ENCODE measurements at regions not wholly inside any gene's neighbourhood (a gene's known extent, or its start where the extent isn't known, plus 50 kb on each side); places are given as distances from the start of the nearest gene placed in this dataset.
A peak's percentile ranks its signal among the peaks of the same experiment; 100 is the strongest.
"Not testable (repeated sequence)": the region's sequence is repeated elsewhere in the genome, so short reads cannot be mapped to it uniquely, and the experiment has no call there.

- H3K4me2 ChIP-seq (ENCODE audit: insufficient read depth, low read length); POLR2A ChIA-PET; H3K4me3 ChIP-seq; H3K9me3 ChIP-seq (replicated peaks; ENCODE audit: control insufficient read depth, insufficient read depth, low read depth, low read length); CTCF ChIA-PET (ENCODE audit: low intra/inter-chr PET ratio); H3K79me2 ChIP-seq (ENCODE audit: control insufficient read depth, insufficient read depth, low read length); ATAC-seq; DNase-seq (ENCODE audit: extremely low read depth in 1 of 4, low spot score in 3 of 4); H3K9me1 ChIP-seq (ENCODE audit: control insufficient read depth, insufficient read depth, low read length); intact Hi-C loops (cut with micrococcal nuclease); H3K9ac ChIP-seq (ENCODE audit: insufficient read depth in 1 of 2, low read depth in 2 of 2, low read length in 2 of 2); BruUV-seq (replicated peaks); H4K20me1 ChIP-seq (replicated peaks; ENCODE audit: control insufficient read depth, insufficient read depth, low read length); H3K27me3 ChIP-seq (ENCODE audit: control insufficient read depth in 2 of 2, insufficient read depth in 2 of 2, low read length in 2 of 2); H3K4me1 ChIP-seq (replicated peaks in 1 of 2; ENCODE audit: control insufficient read depth in 2 of 2, insufficient read depth in 2 of 2, low read length in 2 of 2); H3K36me3 ChIP-seq (ENCODE audit: control insufficient read depth, insufficient read depth, low read length); H2AFZ ChIP-seq (ENCODE audit: low read depth, low read length); in situ Hi-C loops (cut with MboI); H3K27ac ChIP-seq (ENCODE audit: extremely low read depth, low read depth, low read length); FAIRE-seq: not testable (repeated sequence)
- 0% methylated on average over 5 of the region's 5 CpGs for WGBS (ENCODE audit: insufficient coverage, low coverage, missing lambda C conversion rate)
Measured at GRCh38 chr4:102397056-102397455, 51.8 kb upstream of the SLC39A8 start.

DNA sequence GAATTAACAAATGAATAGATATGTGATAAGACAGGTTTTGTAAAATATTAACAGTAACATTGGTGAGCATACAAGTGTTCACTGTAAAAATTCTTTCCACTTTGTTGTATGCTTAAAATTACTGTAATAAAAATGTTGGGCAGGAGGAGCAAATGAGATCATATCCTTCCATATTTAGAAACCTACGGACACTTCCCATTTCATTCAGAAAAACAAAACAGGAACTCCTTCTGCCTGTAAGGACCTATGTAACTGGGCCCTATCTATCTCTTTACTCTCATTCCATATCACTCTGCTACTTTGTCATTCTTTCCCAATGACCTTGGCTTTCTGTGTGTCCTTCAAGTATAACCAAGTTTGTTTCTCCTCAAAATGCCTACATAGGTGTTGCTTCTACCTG lies 53.7 kb upstream of the SLC39A8 start:
- no TSS peak for BruUV-seq (replicated peaks)
- FAIRE-seq (no peak), ATAC-seq (no peak), DNase-seq (ENCODE audit: extremely low read depth in 1 of 4, low spot score in 3 of 4) (no peak)
- WGBS (ENCODE audit: insufficient coverage, low coverage, missing lambda C conversion rate): 5% methylated on average over 1 of the region's 1 CpG
- Histone ChIP-seq H3K4me2 (ENCODE audit: insufficient read depth, low read length) (no peak overlapping the region), H3K9ac (ENCODE audit: insufficient read depth in 1 of 2, low read depth in 2 of 2, low read length in 2 of 2) (no peak overlapping the region), H3K36me3 (ENCODE audit: control insufficient read depth, insufficient read depth, low read length) (no peaks in the 10 kb centered on the region), H3K4me1 (replicated peaks in 1 of 2; ENCODE audit: control insufficient read depth in 2 of 2, insufficient read depth in 2 of 2, low read length in 2 of 2) (no peaks in the 10 kb centered on the region), H3K79me2 (ENCODE audit: control insufficient read depth, insufficient read depth, low read length) (no peaks in the 10 kb centered on the region), H3K9me3 (replicated peaks; ENCODE audit: control insufficient read depth, insufficient read depth, low read depth, low read length) (no peaks in the 10 kb centered on the region), H3K9me1 (ENCODE audit: control insufficient read depth, insufficient read depth, low read length) (no peaks in the 10 kb centered on the region), H3K27ac (ENCODE audit: extremely low read depth, low read depth, low read length) (no peak overlapping the region), H2AFZ (ENCODE audit: low read depth, low read length) (no peak overlapping the region), H3K4me3 (no peak overlapping the region), H3K27me3 (ENCODE audit: control insufficient read depth in 2 of 2, insufficient read depth in 2 of 2, low read length in 2 of 2) (no peaks in the 10 kb centered on the region), H4K20me1 (replicated peaks; ENCODE audit: control insufficient read depth, insufficient read depth, low read length) (no peaks in the 10 kb centered on the region)
- TF ChIP-seq SPI1 (IDR thresholded peaks at IDR 0.05; ENCODE audit: borderline replicate concordance, low read depth, low read length): peak; percentile 20; the same call in 1 of the 2 replicates
- TF ChIP-seq ZNF134 (CRISPR knock-in tag; conservative IDR thresholded peaks at IDR 0.05): no peak
- in situ Hi-C loops (cut with MboI): no loop called here
- ChIA-PET POLR2A (no interaction called here), CTCF (ENCODE audit: low intra/inter-chr PET ratio) (no interaction called here)
- intact Hi-C loops (cut with micrococcal nuclease): no loop called here

All from K562 (cell line).